ENCODE measurements at regions not wholly inside any gene's neighbourhood (a gene's known extent, or its start where the extent isn't known, plus 50 kb on each side); places are given as distances from the start of the nearest gene placed in this dataset.

GRCh38 chr10:117617086-117617485, 74.5 kb downstream of the EMX2 start:
- no TSS peak for BruUV-seq (replicated peaks)
- H3K27me3 ChIP-seq (replicated peaks in 1 of 2; ENCODE audit: control insufficient read depth in 2 of 2, insufficient read depth in 2 of 2, low read length in 1 of 2): no peaks in the 10 kb centered on the region
- TF ChIP-seq SMC3 (IDR thresholded peaks at IDR 0.05; ENCODE audit: borderline replicate concordance, low read length) (no peak), CHD1 (IDR thresholded peaks at IDR 0.05; ENCODE audit: low read depth, low read length) (no peak), SIX5 (IDR thresholded peaks at IDR 0.05; ENCODE audit: low read depth, low read length, severe bottlenecking) (no peak), ETV6 (conservative IDR thresholded peaks at IDR 0.05 in 1 of 2, IDR thresholded peaks at IDR 0.05 in 1 of 2; ENCODE audit: borderline replicate concordance in 1 of 2, low read depth in 1 of 2) (no peak), WRNIP1 (IDR thresholded peaks at IDR 0.05; ENCODE audit: borderline replicate concordance, low read depth, low read length) (no peak), ZNF384 (IDR thresholded peaks at IDR 0.05; ENCODE audit: borderline replicate concordance, low read depth, low read length) (no peak)
- no peak overlapping the region for H3K9ac ChIP-seq (ENCODE audit: control insufficient read depth, insufficient read depth, low read length)
- no peak overlapping the region for H3K27ac ChIP-seq (ENCODE audit: control insufficient read depth, insufficient read depth)
- ChIA-PET CTCF (interaction anchor here (1.2 to 2.3 kb wide), 4 partner anchors 33 to 140 kb away, joined by 3 to 16 read pairs (median 7); no protein-coding TSS in a partner anchor), RAD21 (ENCODE audit: unreplicated experiment) (interaction anchor here (1.5 to 9.0 kb wide), 4 partner anchors 34 to 119 kb away, joined by 3 to 138 read pairs (median 12); no protein-coding TSS in a partner anchor), SMC1A (ENCODE audit: uncharacterized antibody, unreplicated experiment) (interaction anchor here (0.6 to 9.6 kb wide), 9 partner anchors 10 to 390 kb away, joined by 3 to 300 read pairs (median 4); partner anchors contain the start of gene EMX2), POLR2A (interaction anchor here (1.0 to 2.0 kb wide), 3 partner anchors 35 to 46 kb away, joined by 3 to 5 read pairs (median 4); no protein-coding TSS in a partner anchor)
- no peak for ATAC-seq
- no peaks in the 10 kb centered on the region for H3K79me2 ChIP-seq (ENCODE audit: control insufficient read depth, insufficient read depth, low read length)
- no peak overlapping the region for H3K4me2 ChIP-seq (ENCODE audit: control insufficient read depth, insufficient read depth)
- in situ Hi-C loops (cut with MboI): no loop called here
- WGBS (ENCODE audit: insufficient coverage, insufficient replicate concordance, low lambda C conversion rate, missing lambda C conversion rate): 61% methylated on average over 3 of the region's 3 CpGs
- no peak for FAIRE-seq
- H3K36me3 ChIP-seq (ENCODE audit: control insufficient read depth in 2 of 2, insufficient read depth in 2 of 2, low read length in 1 of 2): no peaks in the 10 kb centered on the region
- H4K20me1 ChIP-seq (ENCODE audit: control insufficient read depth, insufficient read depth): no peaks in the 10 kb centered on the region
- intact Hi-C loops (cut with micrococcal nuclease; ENCODE audit: unreplicated experiment): loop anchor here (2.0 kb wide), 2 partner anchors 36 to 46 kb away; no protein-coding TSS in a partner anchor
- H2AFZ ChIP-seq (ENCODE audit: control insufficient read depth, low read depth, low read length): no peak overlapping the region
- DNase-seq (ENCODE audit: low read depth, low spot score): no peak
- H3K4me1 ChIP-seq (ENCODE audit: control insufficient read depth, insufficient read depth, low read length): peaks cover 7% of the 10 kb centered on the region
- no peak overlapping the region for H3K4me3 ChIP-seq
- H3K9me3 ChIP-seq (replicated peaks; ENCODE audit: control insufficient read depth, insufficient read depth, low read length): no peaks in the 10 kb centered on the region; the same call in 2 of the 3 replicates

- Histone ChIP-seq H3K36me3 (ENCODE audit: control insufficient read depth in 2 of 2, insufficient read depth in 2 of 2, low read length in 1 of 2) (no peaks in the 10 kb centered on the region), H3K27ac (ENCODE audit: control insufficient read depth, insufficient read depth) (no peak overlapping the region), H3K9me3 (replicated peaks; ENCODE audit: control insufficient read depth, insufficient read depth, low read length) (no peaks in the 10 kb centered on the region; the same call in 2 of the 3 replicates), H3K4me2 (ENCODE audit: control insufficient read depth, insufficient read depth) (no peak overlapping the region), H3K9ac (ENCODE audit: control insufficient read depth, insufficient read depth, low read length) (no peak overlapping the region), H3K27me3 (replicated peaks in 1 of 2; ENCODE audit: control insufficient read depth in 2 of 2, insufficient read depth in 2 of 2, low read length in 1 of 2) (no peaks in the 10 kb centered on the region), H3K4me3 (no peak overlapping the region), H2AFZ (ENCODE audit: control insufficient read depth, low read depth, low read length) (no peak overlapping the region), H3K4me1 (ENCODE audit: control insufficient read depth, insufficient read depth, low read length) (peaks cover 7% of the 10 kb centered on the region), H3K79me2 (ENCODE audit: control insufficient read depth, insufficient read depth, low read length) (no peaks in the 10 kb centered on the region), H4K20me1 (ENCODE audit: control insufficient read depth, insufficient read depth) (no peaks in the 10 kb centered on the region)
- ChIA-PET RAD21 (ENCODE audit: unreplicated experiment) (interaction anchor here (0.9 to 9.0 kb wide), 6 partner anchors 34 to 120 kb away, joined by 3 to 138 read pairs (median 8); no protein-coding TSS in a partner anchor), SMC1A (ENCODE audit: uncharacterized antibody, unreplicated experiment) (interaction anchor here (0.6 to 9.6 kb wide), 10 partner anchors 21 to 389 kb away, joined by 3 to 300 read pairs (median 3); no protein-coding TSS in a partner anchor), POLR2A (interaction anchor here (1.0 to 2.0 kb wide), 3 partner anchors 35 to 45 kb away, joined by 3 to 5 read pairs (median 4); no protein-coding TSS in a partner anchor), CTCF (interaction anchor here (0.6 to 2.3 kb wide), 7 partner anchors 10 to 625 kb away, joined by 3 to 16 read pairs (median 3); no protein-coding TSS in a partner anchor)
- in situ Hi-C loops (cut with MboI) (no loop called here), intact Hi-C loops (cut with micrococcal nuclease; ENCODE audit: unreplicated experiment) (loop anchor here (2.0 kb wide), 2 partner anchors 35 to 45 kb away; no protein-coding TSS in a partner anchor)
- ATAC-seq (peak; percentile 73), DNase-seq (ENCODE audit: low read depth, low spot score) (no peak), FAIRE-seq (no peak)
- 49% methylated on average over 5 of the region's 5 CpGs for WGBS (ENCODE audit: insufficient coverage, insufficient replicate concordance, low lambda C conversion rate, missing lambda C conversion rate)
- BruUV-seq (replicated peaks): no TSS peak
- no peak for TF ChIP-seq SREBF1 (IDR thresholded peaks at IDR 0.05; ENCODE audit: low read length)
- TF ChIP-seq YBX1 (IDR thresholded peaks at IDR 0.05): no peak
- TF ChIP-seq FOS (IDR thresholded peaks at IDR 0.05; ENCODE audit: borderline replicate concordance, extremely low read depth, insufficient read length): no peak
- TF ChIP-seq PRDM15 (CRISPR knock-in tag; IDR thresholded peaks at IDR 0.05): no peak
- no peak for TF ChIP-seq RB1 (IDR thresholded peaks at IDR 0.05; ENCODE audit: borderline replicate concordance)
Measured at GRCh38 chr10:117617659-117618058, 75.1 kb downstream of the EMX2 start.

All from GM12878 (cell line).